B cell (primary cell): ENCODE measurements at regions not wholly inside any gene's neighbourhood (a gene's known extent, or its start where the extent isn't known, plus 50 kb on each side); places are given as distances from the start of the nearest gene placed in this dataset.

Source experiments
- ATAC-seq: fragments of 200-7000 bp; cut with Tn5 transposase; one replicate; pipeline ENCODE4 v1.10.0; 2021; ENCODE audit warnings: low read depth, mild to moderate bottlenecking, moderate number of reproducible peaks, moderate library complexity
- CTCF ChIA-PET: fragments of 350-600 bp; sonication (Branson Sonifier 250); formaldehyde crosslinking; loops from one replicate; lab custom pipeline; 2021; ENCODE audit warnings: antibody characterized with exemption, inconsistent platforms; lab: Charles Lee
- POLR2A ChIA-PET: fragments of 350-600 bp; sonication (Branson Sonifier 250); formaldehyde crosslinking; loops from one replicate; lab custom pipeline; 2021; ENCODE audit warnings: antibody characterized with exemption; lab: Charles Lee
- DNase-seq: peaks from one replicate; pipeline ENCODE4 v3.0.0; 2013
- H2AFZ ChIP-seq: 2 replicates; pipeline ENCODE4 v1.6.1; 2012; ENCODE audit warnings: mild to moderate bottlenecking, low read depth, low read length; ENCODE audit not compliant: insufficient read depth, poor library complexity, severe bottlenecking
- H3K27ac ChIP-seq, 2 donors: 1 replicate in 1 of 2; 2 replicates in 1 of 2; pipeline ENCODE4 v1.5.1; 2012 to 2013; ENCODE audit warnings: low read length in 2 of 2, mild to moderate bottlenecking in 2 of 2, moderate library complexity in 1 of 2
- H3K27me3 ChIP-seq, 4 experiments: fragments of 200-600 bp in 1 of 4; sonication (generic) in 1 of 4; replicated peaks in 1 of 4; 1 replicate in 2 of 4; 2 replicates in 2 of 4; pipeline versions ENCODE4 v1.6.1 to v1.7.0; 2013 to 2016; ENCODE audit warnings: low read length in 3 of 4, mild to moderate bottlenecking in 2 of 4, mixed read lengths in 1 of 4, moderate library complexity in 1 of 4; ENCODE audit not compliant: insufficient read depth in 4 of 4, control insufficient read depth in 3 of 4; ENCODE audit errors: control extremely low read depth in 1 of 4
- H3K36me3 ChIP-seq, 2 experiments: replicated peaks in 1 of 2; 1 replicate in 1 of 2; 2 replicates in 1 of 2; pipeline versions ENCODE4 v1.6.1 to v1.7.1; 2013; ENCODE audit warnings: low read length in 1 of 2; ENCODE audit not compliant: insufficient read depth in 2 of 2, control insufficient read depth in 1 of 2; ENCODE audit errors: control extremely low read depth in 1 of 2, extremely low read depth in 1 of 2
- H3K4me1 ChIP-seq, 2 donors: fragments of 200-600 bp in 1 of 2; sonication (generic) in 1 of 2; 1 replicate in 1 of 2; 2 replicates in 1 of 2; pipeline versions ENCODE4 v1.5.1 to v1.6.1; 2013 to 2017; ENCODE audit warnings: low read length in 2 of 2; ENCODE audit not compliant: control insufficient read depth in 2 of 2, insufficient read depth in 2 of 2
- H3K4me2 ChIP-seq: replicated peaks from 2 replicates; pipeline ENCODE3; 2012; ENCODE audit warnings: mild to moderate bottlenecking, low read depth, low read length; ENCODE audit not compliant: poor library complexity, severe bottlenecking
- H3K4me3 ChIP-seq, 5 experiments: fragments of 200-600 bp in 1 of 5; sonication (generic) in 1 of 5; 1 replicate in 3 of 5; 2 replicates in 2 of 5; pipeline versions ENCODE4 v1.5.1 to v1.7.0; 2011 to 2016; ENCODE audit warnings: low read length in 4 of 5, mild to moderate bottlenecking in 4 of 5, low read depth in 2 of 5, control low read depth in 1 of 5, moderate library complexity in 1 of 5; ENCODE audit not compliant: insufficient read depth in 1 of 5; ENCODE audit errors: control extremely low read depth in 1 of 5, extremely low read depth in 1 of 5
- H3K79me2 ChIP-seq: fragments of 200-600 bp; sonication (generic); one replicate; pipeline ENCODE4 v1.6.0; 2016; ENCODE audit warnings: low read length; ENCODE audit not compliant: control insufficient read depth, insufficient read depth
- H3K9ac ChIP-seq: fragments of 200-600 bp; sonication (generic); 2 replicates; pipeline ENCODE4 v1.6.1; 2017; ENCODE audit warnings: mild to moderate bottlenecking, low read length, moderate library complexity
- H3K9me3 ChIP-seq, 3 donors: one replicate each; pipeline versions ENCODE4 v1.6.1 to v1.7.1; 2013; ENCODE audit warnings: low read length in 2 of 3; ENCODE audit not compliant: control insufficient read depth in 2 of 3, insufficient read depth in 1 of 3; ENCODE audit errors: control extremely low read depth in 1 of 3
- H4K20me1 ChIP-seq: 2 replicates; pipeline ENCODE4 v1.6.0; 2012; ENCODE audit warnings: mild to moderate bottlenecking, low read length; ENCODE audit not compliant: insufficient read depth, control insufficient read depth, poor library complexity, severe bottlenecking
- H3K27ac Mint-ChIP-seq: one replicate; pipeline ENCODE4 v1.8.0; 2021; ENCODE audit warnings: mixed read lengths
- H3K27me3 Mint-ChIP-seq: one replicate; pipeline ENCODE4 v1.8.0; 2021; ENCODE audit warnings: mixed read lengths
- H3K4me1 Mint-ChIP-seq: one replicate; pipeline ENCODE4 v1.8.0; 2021; ENCODE audit warnings: mixed read lengths
- H3K4me3 Mint-ChIP-seq: one replicate; pipeline ENCODE4 v1.8.0; 2021; ENCODE audit warnings: mixed read lengths
- H3K9me3 Mint-ChIP-seq: one replicate; pipeline ENCODE4 v1.8.0; 2022; ENCODE audit warnings: mixed read lengths; ENCODE audit not compliant: insufficient read depth
- EZH2 ChIP-seq: IDR thresholded peaks from 2 replicates; pipeline ENCODE4 v1.6.1; 2012; ENCODE audit warnings: borderline replicate concordance, low read depth, mild to moderate bottlenecking, moderate library complexity, low read length; ENCODE audit not compliant: insufficient read depth, poor library complexity, severe bottlenecking
- WGBS: methylation state at CpG from one replicate; pipeline ENCODE4 v1.1.5; 2013; ENCODE audit warnings: missing lambda C conversion rate; ENCODE audit not compliant: insufficient coverage; 5-methylcytosine and 5-hydroxymethylcytosine counted together
- intact Hi-C: fragments of 100-400 bp; cut with micrococcal nuclease; formaldehyde crosslinking; loops from one replicate; pipeline ENCODE4 v1.10.0; 2022
- TF ChIP-seq, protein P1 (sequence below): fragments of 200-600 bp; IDR thresholded peaks from one replicate; pipeline ENCODE4 v1.8.0; 2022; ENCODE audit warnings: antibody characterized with exemption, mild to moderate bottlenecking

GRCh38 chr12:130016194-130016593 lies 112.4 kb upstream of the TMEM132D start:
- H4K20me1 ChIP-seq = no peaks in the 10 kb centered on the region
- no peak overlapping the region for H3K27ac Mint-ChIP-seq
- ChIA-PET CTCF (interaction anchor here (2.7 kb wide), 1 partner anchor 11 kb away, joined by 10 read pairs; no protein-coding TSS in a partner anchor), POLR2A (no interaction called here)
- intact Hi-C loops = no loop called here
- ATAC-seq (no peak), DNase-seq (no peak)
- no peak overlapping the region for H3K9ac ChIP-seq
- H3K36me3 ChIP-seq = no peaks in the 10 kb centered on the region
- H3K9me3 ChIP-seq = peaks cover 0 to 7% (median 0%) of the 10 kb centered on the region in 3 donors
- H3K4me1 ChIP-seq = no peaks in the 10 kb centered on the region
- WGBS = 100% methylated on average over 2 of the region's 5 CpGs
- no peak overlapping the region for H3K4me3 ChIP-seq
- no peaks in the 10 kb centered on the region for H3K4me1 Mint-ChIP-seq
- no peak for TF ChIP-seq EZH2
- TF ChIP-seq, protein P1, sequence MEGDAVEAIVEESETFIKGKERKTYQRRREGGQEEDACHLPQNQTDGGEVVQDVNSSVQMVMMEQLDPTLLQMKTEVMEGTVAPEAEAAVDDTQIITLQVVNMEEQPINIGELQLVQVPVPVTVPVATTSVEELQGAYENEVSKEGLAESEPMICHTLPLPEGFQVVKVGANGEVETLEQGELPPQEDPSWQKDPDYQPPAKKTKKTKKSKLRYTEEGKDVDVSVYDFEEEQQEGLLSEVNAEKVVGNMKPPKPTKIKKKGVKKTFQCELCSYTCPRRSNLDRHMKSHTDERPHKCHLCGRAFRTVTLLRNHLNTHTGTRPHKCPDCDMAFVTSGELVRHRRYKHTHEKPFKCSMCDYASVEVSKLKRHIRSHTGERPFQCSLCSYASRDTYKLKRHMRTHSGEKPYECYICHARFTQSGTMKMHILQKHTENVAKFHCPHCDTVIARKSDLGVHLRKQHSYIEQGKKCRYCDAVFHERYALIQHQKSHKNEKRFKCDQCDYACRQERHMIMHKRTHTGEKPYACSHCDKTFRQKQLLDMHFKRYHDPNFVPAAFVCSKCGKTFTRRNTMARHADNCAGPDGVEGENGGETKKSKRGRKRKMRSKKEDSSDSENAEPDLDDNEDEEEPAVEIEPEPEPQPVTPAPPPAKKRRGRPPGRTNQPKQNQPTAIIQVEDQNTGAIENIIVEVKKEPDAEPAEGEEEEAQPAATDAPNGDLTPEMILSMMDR = no peak
- H3K27ac ChIP-seq = no peak overlapping the region
- H3K4me2 ChIP-seq = no peak overlapping the region
- H3K79me2 ChIP-seq = no peaks in the 10 kb centered on the region
- H3K4me3 Mint-ChIP-seq = no peak overlapping the region
- no peak overlapping the region for H2AFZ ChIP-seq
- no peaks in the 10 kb centered on the region for H3K9me3 Mint-ChIP-seq
- H3K27me3 ChIP-seq = no peaks in the 10 kb centered on the region
- H3K27me3 Mint-ChIP-seq = peaks cover 7% of the 10 kb centered on the region

DNA sequence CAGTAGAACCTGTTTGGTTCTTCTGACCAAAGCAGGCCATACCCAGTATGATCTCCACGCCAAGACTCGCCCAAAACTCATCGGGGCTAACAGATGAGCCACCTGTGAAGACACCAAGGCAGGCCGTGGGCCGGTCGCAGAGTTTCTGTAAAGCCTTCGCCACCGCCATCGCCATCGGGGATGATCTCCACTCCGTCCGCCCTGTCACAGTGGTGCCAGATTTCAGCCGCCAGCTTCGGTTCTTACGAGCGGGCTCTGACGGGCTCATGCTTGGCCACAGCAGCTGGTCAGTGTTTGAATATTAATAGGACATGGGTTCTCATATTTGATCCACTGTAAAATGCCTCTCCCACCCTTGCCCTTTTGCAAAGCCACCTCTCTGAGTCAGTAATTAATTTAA lies 113.2 kb upstream of the TMEM132D start:
- POLR2A ChIA-PET = no interaction called here
- H3K27ac Mint-ChIP-seq = no peak overlapping the region
- H3K36me3 ChIP-seq = no peaks in the 10 kb centered on the region

More for the DNA sequence above, 113.2 kb upstream of the TMEM132D start:
- Mint-ChIP-seq H3K4me1 (no peaks in the 10 kb centered on the region), H3K4me3 (no peak overlapping the region), H3K9me3 (no peaks in the 10 kb centered on the region), H3K27me3 (peaks cover 4% of the 10 kb centered on the region)
- intact Hi-C loops = no loop called here
- Histone ChIP-seq H3K4me3 (no peak overlapping the region), H3K79me2 (no peaks in the 10 kb centered on the region), H3K9ac (no peak overlapping the region), H3K27me3 (no peaks in the 10 kb centered on the region), H3K27ac (no peak overlapping the region), H3K9me3 (peaks cover 0 to 7% (median 0%) of the 10 kb centered on the region in 3 donors), H3K4me1 (no peaks in the 10 kb centered on the region), H2AFZ (no peak overlapping the region), H3K4me2 (no peak overlapping the region), H4K20me1 (no peaks in the 10 kb centered on the region)
- CTCF ChIA-PET = interaction anchor here (1.1 kb wide), 1 partner anchor 10 kb away, joined by 3 read pairs; no protein-coding TSS in a partner anchor
- WGBS = 90% methylated on average over 5 of the region's 17 CpGs
- no peak for ATAC-seq
- DNase-seq = no peak
- TF ChIP-seq, protein P1 = no peak
- TF ChIP-seq EZH2 = no peak
